ENCODE measurements at regions not wholly inside any gene's neighbourhood (a gene's known extent, or its start where the extent isn't known, plus 50 kb on each side); places are given as distances from the start of the nearest gene placed in this dataset.

GRCh38 chr11:19651028-19651427, 61.6 kb upstream of the NAV2 start:
- no peaks in the 10 kb centered on the region for H3K36me3 ChIP-seq (ENCODE audit: insufficient read depth, insufficient read length, low read length)
- no peak for DNase-seq (ENCODE audit: low read depth, low spot score)
- no peaks in the 10 kb centered on the region for H3K4me1 ChIP-seq (ENCODE audit: insufficient read depth, insufficient read length)
- TF ChIP-seq YY1 (IDR thresholded peaks at IDR 0.05; ENCODE audit: insufficient read depth, insufficient read length) = no peak
- no peak for TF ChIP-seq ZNF274 (IDR thresholded peaks at IDR 0.05; ENCODE audit: low read depth, low read length)
- no peak for TF ChIP-seq SUZ12 (IDR thresholded peaks at IDR 0.05; ENCODE audit: extremely low read depth, insufficient read depth, insufficient read length)
- no peaks in the 10 kb centered on the region for H3K27me3 ChIP-seq (ENCODE audit: insufficient read depth, insufficient read length)
- no peak overlapping the region for H3K4me3 ChIP-seq (ENCODE audit: insufficient read length, low read depth)
- no peak overlapping the region for H3K9ac ChIP-seq (ENCODE audit: insufficient read length, low read depth)
- H3K9me3 ChIP-seq (ENCODE audit: insufficient read depth, low read length) = no peaks in the 10 kb centered on the region

- Histone ChIP-seq H3K4me3 (ENCODE audit: insufficient read length, low read depth) (no peak overlapping the region), H3K27me3 (ENCODE audit: insufficient read depth, insufficient read length) (no peaks in the 10 kb centered on the region), H3K9ac (ENCODE audit: insufficient read length, low read depth) (no peak overlapping the region), H3K4me1 (ENCODE audit: insufficient read depth, insufficient read length) (no peaks in the 10 kb centered on the region), H3K9me3 (ENCODE audit: insufficient read depth, low read length) (no peaks in the 10 kb centered on the region), H3K36me3 (ENCODE audit: insufficient read depth, insufficient read length, low read length) (no peaks in the 10 kb centered on the region)
- TF ChIP-seq SUZ12 (IDR thresholded peaks at IDR 0.05; ENCODE audit: extremely low read depth, insufficient read depth, insufficient read length) (no peak), ZNF274 (IDR thresholded peaks at IDR 0.05; ENCODE audit: low read depth, low read length) (no peak), YY1 (IDR thresholded peaks at IDR 0.05; ENCODE audit: insufficient read depth, insufficient read length) (no peak)
- no peak for DNase-seq (ENCODE audit: low read depth, low spot score)
Measured at GRCh38 chr11:19650467-19650866, 62.2 kb upstream of the NAV2 start.

- no peaks in the 10 kb centered on the region for H3K4me1 ChIP-seq (ENCODE audit: insufficient read depth, insufficient read length)
- no peak overlapping the region for H3K4me3 ChIP-seq (ENCODE audit: insufficient read length, low read depth)
- DNase-seq (ENCODE audit: low read depth, low spot score) = no peak
- H3K9ac ChIP-seq (ENCODE audit: insufficient read length, low read depth) = no peak overlapping the region
- TF ChIP-seq SUZ12 (IDR thresholded peaks at IDR 0.05; ENCODE audit: extremely low read depth, insufficient read depth, insufficient read length) (no peak), ZNF274 (IDR thresholded peaks at IDR 0.05; ENCODE audit: low read depth, low read length) (no peak), YY1 (IDR thresholded peaks at IDR 0.05; ENCODE audit: insufficient read depth, insufficient read length) (no peak)
- no peaks in the 10 kb centered on the region for H3K27me3 ChIP-seq (ENCODE audit: insufficient read depth, insufficient read length)
- no peaks in the 10 kb centered on the region for H3K36me3 ChIP-seq (ENCODE audit: insufficient read depth, insufficient read length, low read length)
- no peaks in the 10 kb centered on the region for H3K9me3 ChIP-seq (ENCODE audit: insufficient read depth, low read length)
Measured at GRCh38 chr11:19649751-19650150, 62.9 kb upstream of the NAV2 start.

- no peaks in the 10 kb centered on the region for H3K9me3 ChIP-seq (ENCODE audit: insufficient read depth, low read length)
- H3K27me3 ChIP-seq (ENCODE audit: insufficient read depth, insufficient read length) = no peaks in the 10 kb centered on the region
- H3K4me3 ChIP-seq (ENCODE audit: insufficient read length, low read depth) = no peak overlapping the region
- H3K9ac ChIP-seq (ENCODE audit: insufficient read length, low read depth) = no peak overlapping the region
- no peaks in the 10 kb centered on the region for H3K36me3 ChIP-seq (ENCODE audit: insufficient read depth, insufficient read length, low read length)
- no peak for DNase-seq (ENCODE audit: low read depth, low spot score)
- no peaks in the 10 kb centered on the region for H3K4me1 ChIP-seq (ENCODE audit: insufficient read depth, insufficient read length)
- TF ChIP-seq ZNF274 (IDR thresholded peaks at IDR 0.05; ENCODE audit: low read depth, low read length) (no peak), YY1 (IDR thresholded peaks at IDR 0.05; ENCODE audit: insufficient read depth, insufficient read length) (no peak), SUZ12 (IDR thresholded peaks at IDR 0.05; ENCODE audit: extremely low read depth, insufficient read depth, insufficient read length) (no peak)
Measured at GRCh38 chr11:19648321-19648720, 64.3 kb upstream of the NAV2 start.

- no peaks in the 10 kb centered on the region for H3K36me3 ChIP-seq (ENCODE audit: insufficient read depth, insufficient read length, low read length)
- no peak for DNase-seq (ENCODE audit: low read depth, low spot score)
- H3K4me1 ChIP-seq (ENCODE audit: insufficient read depth, insufficient read length) = no peaks in the 10 kb centered on the region
- no peak overlapping the region for H3K9ac ChIP-seq (ENCODE audit: insufficient read length, low read depth)
- H3K4me3 ChIP-seq (ENCODE audit: insufficient read length, low read depth) = no peak overlapping the region
- TF ChIP-seq SUZ12 (IDR thresholded peaks at IDR 0.05; ENCODE audit: extremely low read depth, insufficient read depth, insufficient read length) (no peak), YY1 (IDR thresholded peaks at IDR 0.05; ENCODE audit: insufficient read depth, insufficient read length) (no peak), ZNF274 (IDR thresholded peaks at IDR 0.05; ENCODE audit: low read depth, low read length) (no peak)
- no peaks in the 10 kb centered on the region for H3K27me3 ChIP-seq (ENCODE audit: insufficient read depth, insufficient read length)
- no peaks in the 10 kb centered on the region for H3K9me3 ChIP-seq (ENCODE audit: insufficient read depth, low read length)
Measured at GRCh38 chr11:19647816-19648215, 64.8 kb upstream of the NAV2 start.

GRCh38 chr11:19646921-19647320, 65.7 kb upstream of the NAV2 start:
- H3K4me3 ChIP-seq (ENCODE audit: insufficient read length, low read depth) = no peak overlapping the region
- no peaks in the 10 kb centered on the region for H3K27me3 ChIP-seq (ENCODE audit: insufficient read depth, insufficient read length)
- TF ChIP-seq YY1 (IDR thresholded peaks at IDR 0.05; ENCODE audit: insufficient read depth, insufficient read length) (no peak), SUZ12 (IDR thresholded peaks at IDR 0.05; ENCODE audit: extremely low read depth, insufficient read depth, insufficient read length) (no peak), ZNF274 (IDR thresholded peaks at IDR 0.05; ENCODE audit: low read depth, low read length) (no peak)
- no peaks in the 10 kb centered on the region for H3K4me1 ChIP-seq (ENCODE audit: insufficient read depth, insufficient read length)
- no peak for DNase-seq (ENCODE audit: low read depth, low spot score)
- no peak overlapping the region for H3K9ac ChIP-seq (ENCODE audit: insufficient read length, low read depth)
- H3K9me3 ChIP-seq (ENCODE audit: insufficient read depth, low read length) = no peaks in the 10 kb centered on the region
- no peaks in the 10 kb centered on the region for H3K36me3 ChIP-seq (ENCODE audit: insufficient read depth, insufficient read length, low read length)

GRCh38 chr11:19646308-19646707, 66.3 kb upstream of the NAV2 start:
- H3K27me3 ChIP-seq (ENCODE audit: insufficient read depth, insufficient read length) = no peaks in the 10 kb centered on the region
- TF ChIP-seq ZNF274 (IDR thresholded peaks at IDR 0.05; ENCODE audit: low read depth, low read length) (no peak), YY1 (IDR thresholded peaks at IDR 0.05; ENCODE audit: insufficient read depth, insufficient read length) (no peak), SUZ12 (IDR thresholded peaks at IDR 0.05; ENCODE audit: extremely low read depth, insufficient read depth, insufficient read length) (no peak)
- no peak overlapping the region for H3K9ac ChIP-seq (ENCODE audit: insufficient read length, low read depth)
- H3K4me3 ChIP-seq (ENCODE audit: insufficient read length, low read depth) = no peak overlapping the region
- no peaks in the 10 kb centered on the region for H3K4me1 ChIP-seq (ENCODE audit: insufficient read depth, insufficient read length)
- H3K36me3 ChIP-seq (ENCODE audit: insufficient read depth, insufficient read length, low read length) = no peaks in the 10 kb centered on the region
- DNase-seq (ENCODE audit: low read depth, low spot score) = no peak
- H3K9me3 ChIP-seq (ENCODE audit: insufficient read depth, low read length) = no peaks in the 10 kb centered on the region

GRCh38 chr11:19644316-19644715, 68.3 kb upstream of the NAV2 start:
- TF ChIP-seq ZNF274 (IDR thresholded peaks at IDR 0.05; ENCODE audit: low read depth, low read length) (no peak), SUZ12 (IDR thresholded peaks at IDR 0.05; ENCODE audit: extremely low read depth, insufficient read depth, insufficient read length) (no peak), YY1 (IDR thresholded peaks at IDR 0.05; ENCODE audit: insufficient read depth, insufficient read length) (no peak)
- no peaks in the 10 kb centered on the region for H3K36me3 ChIP-seq (ENCODE audit: insufficient read depth, insufficient read length, low read length)
- H3K4me3 ChIP-seq (ENCODE audit: insufficient read length, low read depth) = no peak overlapping the region
- H3K9me3 ChIP-seq (ENCODE audit: insufficient read depth, low read length) = no peaks in the 10 kb centered on the region
- DNase-seq (ENCODE audit: low read depth, low spot score) = no peak
- no peak overlapping the region for H3K9ac ChIP-seq (ENCODE audit: insufficient read length, low read depth)
- H3K4me1 ChIP-seq (ENCODE audit: insufficient read depth, insufficient read length) = no peaks in the 10 kb centered on the region
- H3K27me3 ChIP-seq (ENCODE audit: insufficient read depth, insufficient read length) = no peaks in the 10 kb centered on the region
